Suprapubic skin (tissue), 3 donors: ENCODE measurements at regions not wholly inside any gene's neighbourhood (a gene's known extent, or its start where the extent isn't known, plus 50 kb on each side); places are given as distances from the start of the nearest gene placed in this dataset.

Source experiments
- CTCF ChIP-seq, 2 donors: fragments of 200-600 bp in 1 of 2; fragments of 450-650 bp in 1 of 2; sonication (generic) in 1 of 2; IDR thresholded peaks; one replicate each; pipeline ENCODE4 v1.5.1; 2016 to 2019; ENCODE audit warnings: antibody characterized with exemption in 2 of 2, mild to moderate bottlenecking in 1 of 2, moderate library complexity in 1 of 2
- POLR2A ChIP-seq, 2 donors: fragments of 450-650 bp; IDR thresholded peaks; one replicate each; pipeline ENCODE4 v1.6.1; 2017; ENCODE audit warnings: antibody characterized with exemption in 2 of 2, mild to moderate bottlenecking in 2 of 2, moderate library complexity in 2 of 2

GRCh38 chr3:187954516-187954872, 199.5 kb upstream of the LPP start:
- TF ChIP-seq CTCF (IDR thresholded peaks at IDR 0.05): no peak
- TF ChIP-seq POLR2A (IDR thresholded peaks at IDR 0.05): no peak
